ENCODE measurements at regions not wholly inside any gene's neighbourhood (a gene's known extent, or its start where the extent isn't known, plus 50 kb on each side); places are given as distances from the start of the nearest gene placed in this dataset.
A peak's percentile ranks its signal among the peaks of the same experiment; 100 is the strongest.

DNA sequence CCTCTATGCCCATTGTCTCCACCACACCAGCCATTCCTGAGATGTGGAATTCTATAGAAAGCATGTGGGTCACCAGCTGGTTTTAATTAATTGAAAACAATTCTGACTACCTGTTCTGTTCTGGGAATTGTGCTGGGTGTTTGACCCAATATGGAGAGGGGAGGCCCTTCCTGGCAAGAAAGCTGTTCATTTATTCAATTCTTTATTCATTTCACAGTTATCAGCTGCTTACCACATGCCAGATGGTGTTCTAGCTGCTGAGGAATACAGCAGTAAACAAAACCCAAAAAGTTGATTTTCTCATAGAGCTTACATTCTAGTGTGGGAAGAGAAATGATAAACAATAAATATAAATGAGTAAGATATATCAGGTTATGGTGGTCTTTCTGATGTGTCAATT lies 296.1 kb upstream of the RASGRP1 start:
- no peak for DNase-seq (ENCODE audit: low read depth)

DNA sequence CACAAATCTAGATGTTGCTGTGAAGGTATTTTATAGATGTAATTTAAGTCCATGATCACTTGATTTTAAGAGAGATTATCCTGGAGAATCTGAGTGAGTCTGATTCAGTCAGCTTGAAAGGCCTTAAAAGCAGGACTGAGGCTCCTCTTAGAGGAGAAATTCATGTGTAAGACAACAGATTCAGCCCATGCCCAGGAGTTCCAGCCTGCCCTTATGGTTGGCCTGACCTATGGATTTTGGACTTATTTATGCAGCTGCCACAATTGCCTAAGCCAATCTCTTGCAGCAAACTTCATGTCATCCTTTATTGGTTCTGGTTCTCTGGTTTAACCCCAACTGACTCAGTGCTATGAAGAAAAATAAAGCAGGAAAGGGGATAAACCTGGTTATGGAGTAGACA lies 296.5 kb upstream of the RASGRP1 start:
- no peak for DNase-seq (ENCODE audit: low read depth)

- no peak for DNase-seq (ENCODE audit: low read depth)
Measured at GRCh38 chr15:38862099-38862498, 297.5 kb upstream of the RASGRP1 start.

DNA sequence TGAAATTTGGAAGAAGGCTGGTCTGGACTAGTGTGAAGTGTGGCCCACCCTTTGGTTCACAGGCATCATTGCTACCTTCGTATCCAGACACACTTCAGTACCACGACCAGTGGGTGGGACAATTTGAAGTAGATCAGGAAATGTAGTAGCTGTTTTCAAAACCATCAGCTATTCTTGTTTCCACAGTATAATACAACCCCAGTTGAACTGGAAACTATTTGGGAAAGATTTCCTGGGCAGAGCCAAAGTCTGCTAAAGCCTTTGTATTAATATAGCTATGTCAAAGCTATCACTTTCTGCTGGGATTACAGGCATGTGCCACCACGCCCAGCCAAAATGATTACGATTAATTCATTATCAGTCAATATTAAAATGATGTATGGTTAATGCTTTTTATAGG lies 298.8 kb upstream of the RASGRP1 start:
- no peak for DNase-seq (ENCODE audit: low read depth)

- DNase-seq (ENCODE audit: low read depth) = no peak
Measured at GRCh38 chr15:38864122-38864521, 299.5 kb upstream of the RASGRP1 start.

- DNase-seq (ENCODE audit: low read depth) = peak; percentile 99
Measured at GRCh38 chr15:38864827-38865581, 300.4 kb upstream of the RASGRP1 start.

GRCh38 chr15:38867556-38867955 lies 302.9 kb upstream of the RASGRP1 start:
- DNase-seq (ENCODE audit: low read depth) = peak; percentile 28

DNA sequence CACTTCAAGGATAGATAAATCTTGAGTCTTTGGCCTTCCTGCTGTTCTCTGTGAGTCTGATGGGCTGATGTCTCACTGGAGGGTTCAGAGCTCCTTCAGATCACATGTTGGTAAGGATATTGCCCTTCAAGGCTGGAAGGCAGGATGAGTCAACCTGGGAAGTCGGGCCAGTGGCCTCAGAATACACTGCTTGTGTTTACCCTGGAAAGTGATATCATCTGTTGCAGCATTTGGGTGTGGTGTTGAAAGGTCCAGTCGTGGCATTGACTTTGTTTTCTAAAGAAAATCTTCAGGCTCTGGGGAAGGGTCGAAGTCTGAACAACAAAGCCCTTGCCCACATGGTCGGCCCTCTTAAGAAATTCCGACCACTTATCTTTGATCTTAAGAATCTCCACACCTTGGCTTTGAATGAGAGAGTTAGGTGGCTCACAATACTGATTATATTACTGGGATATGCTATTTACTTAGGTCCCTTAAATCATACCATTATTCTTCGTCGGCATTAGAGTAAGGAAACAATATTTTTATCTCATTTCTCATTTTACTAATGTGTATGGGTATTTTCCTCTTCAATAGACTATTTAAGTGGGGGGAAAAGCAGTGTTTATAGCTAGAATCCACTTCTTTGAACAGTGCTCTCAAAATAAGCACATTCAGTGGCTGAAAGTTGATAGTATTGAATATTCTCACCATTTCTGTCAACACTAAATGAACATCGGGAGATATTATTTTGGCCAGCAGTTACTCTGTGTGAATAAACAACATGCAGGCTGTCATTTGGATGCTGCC lies 303.9 kb upstream of the RASGRP1 start:
- DNase-seq (ENCODE audit: low read depth) = peak; percentile 91

- no peak for DNase-seq (ENCODE audit: low read depth)
Measured at GRCh38 chr15:38871638-38872037, 307.0 kb upstream of the RASGRP1 start.

GRCh38 chr15:38872732-38873131 lies 308.1 kb upstream of the RASGRP1 start:
- DNase-seq (ENCODE audit: low read depth) = no peak

DNA sequence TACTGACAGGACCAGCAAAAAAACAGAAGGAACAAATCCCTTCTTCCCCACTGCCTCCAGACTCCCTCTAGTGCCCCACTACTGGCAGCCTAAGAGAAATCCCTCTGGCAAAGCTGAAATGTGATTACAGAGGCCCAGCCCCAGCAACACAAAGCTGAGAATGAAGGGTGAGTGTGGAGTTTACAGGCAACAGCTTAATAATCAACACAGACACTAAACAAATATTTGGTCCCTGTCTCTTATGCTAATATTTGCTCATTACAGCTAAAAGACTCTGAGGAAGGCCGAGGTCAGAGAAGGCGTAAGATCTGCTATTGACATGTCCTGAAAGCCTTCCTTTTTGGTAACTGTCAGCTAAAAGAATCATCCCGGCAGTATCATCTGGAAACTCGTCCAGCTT lies 308.5 kb upstream of the RASGRP1 start:
- DNase-seq (ENCODE audit: low read depth) = no peak

DNA sequence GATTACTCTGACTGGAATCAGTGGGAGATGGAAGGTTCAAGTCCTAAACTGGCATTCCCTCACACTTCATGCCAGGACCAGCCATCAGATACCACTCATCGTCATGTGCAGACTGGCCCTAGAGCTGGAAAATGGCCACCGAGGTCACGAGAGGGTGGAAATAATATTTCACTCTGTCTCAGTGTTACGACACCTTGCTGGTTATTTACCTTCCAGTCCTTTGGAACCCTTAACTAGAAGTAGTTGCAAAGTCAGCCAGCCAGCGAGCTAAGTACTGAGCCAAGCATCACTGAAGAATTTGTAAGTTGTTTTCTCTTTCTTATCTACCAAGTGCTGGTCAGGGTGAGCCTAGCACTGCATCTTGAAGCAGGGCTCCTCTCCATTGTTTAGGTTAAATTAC lies 309.9 kb upstream of the RASGRP1 start:
- DNase-seq (ENCODE audit: low read depth) = no peak

DNA sequence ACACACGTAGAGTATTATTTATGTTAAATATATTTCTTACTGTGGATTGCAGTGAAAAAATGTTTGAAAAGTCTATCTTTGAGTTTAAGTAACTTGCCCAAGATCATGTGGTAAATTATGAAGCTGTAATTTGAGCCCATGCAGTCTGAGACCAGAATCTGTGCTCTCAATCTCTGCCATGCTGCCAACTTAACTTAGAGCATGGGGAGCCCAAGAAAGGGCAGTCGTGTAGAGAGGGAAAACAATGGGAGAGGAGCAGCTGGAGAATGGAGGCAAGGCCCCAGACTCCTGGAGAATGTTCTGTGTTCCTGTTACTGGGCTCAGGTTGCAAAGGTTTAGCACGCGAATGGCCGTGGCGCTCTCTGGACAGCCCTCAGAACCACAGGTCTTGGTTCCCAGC lies 311.6 kb upstream of the RASGRP1 start:
- peak; percentile 51 for DNase-seq (ENCODE audit: low read depth)

- DNase-seq (ENCODE audit: low read depth) = no peak
Measured at GRCh38 chr15:38876621-38877020, 312.0 kb upstream of the RASGRP1 start.

- peak; percentile 18 for DNase-seq (ENCODE audit: low read depth)
Measured at GRCh38 chr15:38877471-38877870, 312.9 kb upstream of the RASGRP1 start.

- no peak for DNase-seq (ENCODE audit: low read depth)
Measured at GRCh38 chr15:38878026-38878425, 313.4 kb upstream of the RASGRP1 start.

- DNase-seq (ENCODE audit: low read depth) = peak; percentile 38
Measured at GRCh38 chr15:38878926-38879325, 314.3 kb upstream of the RASGRP1 start.

DNA sequence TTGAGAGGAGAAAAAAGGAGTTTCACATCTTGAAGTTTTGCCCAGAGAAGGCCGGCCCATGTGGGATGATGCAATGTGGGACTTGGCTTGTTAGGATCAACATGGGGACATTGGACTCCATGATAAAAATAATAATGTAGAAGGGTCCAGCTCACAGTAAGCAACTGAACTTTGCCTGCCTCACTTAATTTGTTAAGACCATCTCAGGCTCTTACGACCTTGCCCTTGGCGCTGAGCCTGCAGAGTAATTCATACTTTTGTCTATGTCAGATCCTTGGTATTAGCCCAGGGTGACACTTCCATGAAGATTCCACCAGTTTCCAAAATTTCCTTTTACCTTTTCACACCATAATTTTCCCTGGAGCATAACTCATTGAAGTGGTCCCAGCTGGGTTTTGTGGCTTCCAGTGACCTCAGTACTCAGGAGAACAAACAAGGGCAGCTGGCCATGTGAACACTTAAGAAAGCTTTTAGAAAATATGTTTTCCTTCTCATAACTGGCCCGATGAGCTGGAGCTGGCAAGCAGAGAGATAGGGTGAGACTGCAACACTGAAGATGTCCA lies 315.4 kb upstream of the RASGRP1 start:
- peak; percentile 82 for DNase-seq (ENCODE audit: low read depth)

GRCh38 chr15:38882221-38882620 lies 317.6 kb upstream of the RASGRP1 start:
- no peak for DNase-seq (ENCODE audit: low read depth)

- DNase-seq (ENCODE audit: low read depth) = no peak
Measured at GRCh38 chr15:38883987-38884386, 319.4 kb upstream of the RASGRP1 start.

GRCh38 chr15:38885001-38885400 lies 320.4 kb upstream of the RASGRP1 start:
- no peak for DNase-seq (ENCODE audit: low read depth)

DNA sequence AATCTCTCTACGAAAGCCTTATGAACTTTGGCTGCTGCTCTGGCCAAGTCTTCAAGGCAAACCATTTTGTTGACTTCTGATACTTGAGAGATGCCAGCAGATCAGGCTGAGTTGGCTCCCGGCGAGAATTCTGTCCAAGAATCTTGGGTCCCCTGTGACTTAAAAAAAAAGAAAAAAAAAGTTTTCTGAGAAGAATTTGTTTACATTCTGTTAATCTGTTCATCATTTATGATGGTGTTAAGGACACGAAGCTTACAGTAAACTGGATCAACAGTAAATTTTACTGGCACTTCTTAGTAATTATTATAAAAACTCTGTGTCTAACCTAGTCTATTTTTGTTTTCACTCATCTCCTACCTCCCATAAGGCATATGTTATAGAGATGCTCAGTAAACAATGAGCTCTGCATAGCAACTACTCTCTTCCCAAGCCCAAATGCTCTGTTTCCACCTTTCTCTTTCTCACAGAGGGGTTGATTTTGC lies 320.9 kb upstream of the RASGRP1 start:
- peak; percentile 92 for DNase-seq (ENCODE audit: low read depth)

Data from fibroblast of gingiva (primary cell).